NCI-H2196 (cell line): ENCODE measurements at regions not wholly inside any gene's neighbourhood (a gene's known extent, or its start where the extent isn't known, plus 50 kb on each side); places are given as distances from the start of the nearest gene placed in this dataset.

Experiments
- DNase-seq: peaks from one replicate; lab custom pipeline; 2025; ENCODE audit not compliant: unreplicated experiment; lab: John Stamatoyannopoulos, UW

DNA sequence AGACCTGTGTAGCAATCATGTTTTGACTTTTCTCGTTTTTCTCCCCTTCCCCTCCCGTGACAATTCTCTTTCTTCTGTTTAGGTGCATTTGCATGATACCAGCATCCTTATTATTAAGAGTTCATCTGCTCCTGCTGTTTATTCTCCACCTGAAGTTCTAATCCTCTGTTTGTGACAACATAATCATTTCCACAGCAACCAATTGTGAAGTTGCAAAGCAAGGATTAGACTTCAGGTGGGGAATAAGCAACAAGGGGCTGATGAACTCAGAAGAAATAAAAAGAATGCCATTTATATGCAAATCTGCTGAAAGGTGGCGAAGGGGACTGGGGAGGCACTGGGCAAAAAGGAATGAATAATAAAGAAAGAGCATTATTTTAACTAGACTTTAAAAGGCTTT is 124.8 kb upstream of the LINC00305 start:
- DNase-seq, result no peak

DNA sequence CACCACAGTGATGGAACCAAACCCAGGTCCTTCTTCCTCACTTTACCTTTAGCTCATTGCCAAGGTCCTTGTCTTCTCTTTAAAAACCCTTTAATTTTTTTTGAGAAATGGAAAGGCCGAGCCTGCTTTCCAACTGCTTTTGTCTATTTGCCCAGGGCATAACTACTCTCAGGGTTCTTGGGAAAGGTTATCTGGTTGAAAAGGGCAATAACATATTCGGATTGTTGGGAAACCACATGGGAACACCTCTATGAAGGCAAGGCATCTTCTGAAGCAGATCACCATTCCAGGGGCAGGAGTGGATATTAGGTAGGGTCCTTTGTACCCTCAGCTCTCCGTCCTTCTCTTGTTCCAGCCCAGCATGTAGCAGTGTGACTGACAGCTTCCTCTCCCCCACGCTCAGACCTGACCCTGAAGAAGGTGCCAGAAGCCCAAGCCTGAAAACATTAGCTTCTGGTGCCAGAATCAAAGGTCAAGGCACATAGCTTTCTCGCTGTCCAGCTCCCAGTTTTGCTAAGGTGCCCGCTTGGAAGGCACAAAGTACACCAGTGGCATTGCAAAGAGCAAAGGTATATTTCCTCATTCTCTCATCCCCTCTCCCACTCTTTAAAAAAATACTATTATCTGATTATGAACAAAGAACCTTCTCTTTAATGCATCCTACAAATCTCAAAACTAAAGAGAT is 123.2 kb upstream of the LINC00305 start:
- no peak for DNase-seq

DNA sequence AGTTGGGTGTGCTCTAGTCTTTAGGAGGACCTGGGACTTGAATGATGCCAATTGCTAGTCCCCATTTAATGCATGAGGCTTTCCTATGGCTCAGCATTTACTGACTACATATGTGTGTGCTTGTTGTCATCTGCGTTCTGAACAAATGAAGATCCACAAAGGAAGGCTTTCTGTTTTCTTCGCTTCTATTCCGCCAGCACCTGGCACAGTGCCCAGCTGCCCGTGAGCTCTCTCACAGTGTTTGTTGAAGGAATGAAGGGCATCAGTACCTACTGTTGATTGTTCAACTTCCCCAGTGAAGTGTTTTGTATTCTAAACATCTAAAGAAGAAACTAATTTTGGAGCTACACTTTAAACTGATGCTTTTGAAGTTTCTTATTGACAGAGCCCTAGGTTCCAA is 122.4 kb upstream of the LINC00305 start:
- DNase-seq, result no peak

DNA sequence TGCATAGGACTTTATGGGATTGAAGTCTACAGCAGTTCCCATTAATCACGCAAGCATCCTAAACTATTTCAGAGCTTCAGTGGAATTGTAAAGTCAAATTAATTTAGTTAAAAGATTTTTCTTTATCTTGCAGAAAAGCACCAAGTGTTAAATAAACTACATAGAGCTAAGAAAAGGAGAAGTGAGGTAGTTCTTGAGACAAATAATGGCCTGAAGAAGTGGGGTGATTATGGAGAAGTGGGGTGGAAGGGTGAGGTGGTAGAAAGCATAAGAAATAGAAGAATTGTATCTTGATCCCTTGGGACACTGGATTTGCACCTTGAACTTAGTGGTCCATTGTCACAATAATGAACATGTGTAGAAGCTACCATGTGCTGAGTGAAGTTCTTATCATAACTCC is 121.7 kb upstream of the LINC00305 start:
- no peak for DNase-seq

DNA sequence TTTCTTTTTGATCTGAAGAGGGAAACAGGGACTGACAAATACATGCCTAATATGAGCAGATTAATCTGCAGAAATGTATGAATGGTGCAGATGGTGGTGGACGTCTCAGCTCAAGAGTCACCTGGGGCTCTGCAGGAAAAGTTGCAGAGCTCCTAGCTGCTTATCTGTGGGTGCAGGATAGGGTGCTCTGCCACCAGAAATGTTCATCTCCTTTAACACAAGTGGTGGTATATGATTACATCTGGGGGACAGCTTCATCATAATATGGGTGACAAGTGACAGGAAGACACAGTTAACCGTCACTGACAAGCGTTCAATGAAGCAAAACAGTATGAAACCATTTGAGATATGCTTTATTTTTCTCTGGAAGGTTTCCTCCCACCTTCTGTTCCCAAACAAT is 121.2 kb upstream of the LINC00305 start:
- DNase-seq, result no peak

DNA sequence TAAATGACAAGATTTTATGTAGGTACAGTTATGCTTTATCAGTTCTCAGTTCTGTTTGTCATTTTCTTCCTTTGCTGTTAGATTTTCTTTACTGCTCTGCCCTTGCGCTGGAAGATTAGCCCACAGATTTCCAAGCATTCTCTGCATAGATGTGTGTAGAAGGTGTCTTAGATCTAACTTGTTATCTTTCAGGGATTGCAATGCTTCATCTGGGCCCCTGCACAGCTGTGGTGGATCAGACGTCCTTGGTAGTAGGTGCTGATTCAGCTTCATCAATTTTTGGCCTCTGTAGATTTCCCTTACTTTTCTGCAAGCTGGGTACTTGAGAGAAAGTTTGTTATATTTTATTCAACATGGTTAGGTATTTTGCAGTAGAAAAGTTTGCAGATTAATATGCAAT is 115.3 kb upstream of the LINC00305 start:
- no peak for DNase-seq

DNA sequence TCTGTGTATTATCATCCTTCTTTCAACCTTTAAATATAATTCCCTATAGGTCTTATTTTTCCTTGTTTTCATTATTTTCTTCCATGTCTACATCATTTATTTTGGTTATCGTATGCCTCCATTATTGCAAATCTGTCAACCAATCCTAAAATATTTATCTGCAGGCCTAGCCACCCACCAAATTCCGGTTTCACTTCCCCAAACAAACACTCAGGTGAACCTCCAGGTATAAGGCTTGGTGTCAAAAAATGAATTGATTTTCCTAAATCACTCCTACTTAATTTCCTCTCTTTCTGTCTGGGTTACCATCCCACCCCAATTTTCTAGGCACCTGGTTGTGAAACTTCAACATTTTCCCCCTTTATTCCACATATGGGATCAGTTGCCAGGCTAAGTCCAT is 111.9 kb upstream of the LINC00305 start:
- no peak for DNase-seq

DNA sequence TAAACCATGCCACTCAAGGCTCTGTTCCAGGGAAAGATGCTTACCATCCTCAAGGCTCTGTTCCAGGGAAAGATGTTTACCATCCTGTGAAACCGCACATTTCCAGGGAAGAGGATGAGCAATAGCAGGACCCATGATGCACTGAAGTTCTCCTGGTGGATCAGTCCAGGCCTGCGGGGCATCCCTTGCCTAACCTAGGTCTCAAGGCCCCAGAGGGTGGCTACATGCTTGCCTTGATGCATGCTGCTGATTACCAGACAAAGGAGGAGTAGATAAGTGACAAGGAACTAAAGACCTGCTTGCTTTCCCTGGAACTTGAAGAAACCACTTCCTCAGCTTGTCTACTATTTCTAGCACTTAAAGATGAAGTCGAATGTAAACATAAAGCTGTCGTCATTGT is 111.0 kb upstream of the LINC00305 start:
- no peak for DNase-seq

DNA sequence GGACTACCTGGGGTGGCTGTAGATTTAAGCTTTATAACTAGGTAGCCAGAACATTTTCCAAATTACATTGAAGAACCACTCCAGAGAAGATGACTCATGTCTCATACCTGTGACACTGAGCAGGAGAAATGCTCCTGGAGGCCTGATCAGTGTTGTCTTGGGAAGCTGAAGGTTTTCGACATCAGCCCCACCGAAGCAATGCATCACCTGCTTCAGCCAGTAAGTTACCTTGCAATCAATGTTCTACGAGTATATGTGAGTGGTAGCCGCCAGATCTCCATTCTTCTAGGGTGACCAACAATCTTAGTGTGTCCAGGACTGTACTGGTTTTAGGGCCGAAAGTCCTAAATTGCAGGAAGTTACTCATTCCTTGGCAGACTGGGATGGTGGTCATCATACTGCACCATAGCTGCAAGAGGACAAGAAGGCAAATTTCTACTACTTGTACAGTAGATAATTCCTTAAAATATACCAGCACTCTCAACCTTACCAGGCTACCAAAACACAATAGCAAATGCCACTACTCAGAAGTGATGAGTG is 109.3 kb upstream of the LINC00305 start:
- no peak for DNase-seq

DNA sequence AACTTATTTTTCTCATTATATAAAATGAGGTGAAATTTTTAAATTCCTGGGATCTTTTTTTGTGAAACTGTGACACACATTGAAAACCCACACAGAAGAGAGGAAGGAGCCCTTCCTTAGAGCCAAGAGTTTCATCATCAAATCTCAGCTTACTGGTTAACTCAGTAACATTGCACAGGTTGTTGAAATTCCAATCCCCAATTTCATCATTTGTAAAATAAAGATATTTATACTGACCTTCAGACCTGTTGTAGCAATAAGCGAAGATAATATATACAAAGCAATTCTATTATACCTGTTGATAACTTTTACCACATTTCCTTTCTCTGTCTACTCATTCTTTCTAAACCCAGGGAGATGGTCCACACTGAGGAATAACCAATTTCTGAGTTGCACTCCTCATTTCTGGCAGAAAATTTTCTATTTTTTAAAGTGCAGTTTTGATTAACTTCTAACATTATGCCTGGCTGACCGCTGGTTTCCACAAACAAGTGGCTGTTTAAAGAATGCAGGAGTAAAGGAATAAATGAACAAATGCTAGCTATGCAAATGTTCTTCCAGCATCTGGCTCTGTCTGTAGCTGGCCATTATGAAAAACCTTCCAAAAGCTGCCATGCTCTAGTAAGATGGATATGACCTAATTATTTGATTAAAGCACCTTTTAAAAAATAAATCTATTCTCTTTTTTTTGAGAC is 105.7 kb upstream of the LINC00305 start:
- no peak for DNase-seq

DNA sequence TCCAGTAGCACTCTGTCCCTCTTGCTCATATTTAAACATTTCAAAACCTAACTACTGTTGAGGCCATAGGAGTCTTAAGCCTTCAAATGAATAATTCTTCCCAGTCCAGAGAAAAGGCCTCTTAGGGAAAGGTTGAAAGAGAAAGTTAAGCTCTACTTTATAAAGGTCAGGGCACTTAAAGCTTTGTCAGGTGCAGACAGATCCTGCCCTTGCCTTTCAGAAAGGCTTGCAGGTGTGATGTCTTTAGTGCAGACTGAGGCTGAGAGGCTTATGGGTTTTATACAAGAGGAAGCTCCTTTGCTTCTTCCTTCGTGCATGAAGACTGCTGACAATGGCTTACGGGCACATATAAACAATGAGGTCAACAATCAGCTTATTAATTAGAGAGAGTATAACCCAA is 105.0 kb upstream of the LINC00305 start:
- no peak for DNase-seq

DNA sequence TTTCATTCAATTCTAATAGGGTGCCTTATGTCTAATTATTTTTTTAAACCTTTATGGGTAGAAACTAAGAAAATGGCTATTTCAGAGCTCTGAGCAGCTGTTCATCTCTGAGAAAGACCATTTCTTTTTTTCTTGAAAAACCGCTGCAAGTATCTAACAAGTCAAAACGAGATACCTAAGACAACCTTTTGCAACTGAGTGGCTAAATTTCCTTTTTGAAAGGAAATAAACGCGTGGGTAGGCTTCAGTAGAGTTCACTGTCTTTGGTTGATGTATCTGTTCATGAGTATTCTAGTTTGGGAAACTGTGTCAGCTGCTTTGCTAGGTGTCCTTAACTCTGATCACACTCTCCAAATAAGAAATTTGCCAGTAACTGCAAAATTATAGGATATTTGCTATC is 104.3 kb upstream of the LINC00305 start:
- DNase-seq, result no peak

DNA sequence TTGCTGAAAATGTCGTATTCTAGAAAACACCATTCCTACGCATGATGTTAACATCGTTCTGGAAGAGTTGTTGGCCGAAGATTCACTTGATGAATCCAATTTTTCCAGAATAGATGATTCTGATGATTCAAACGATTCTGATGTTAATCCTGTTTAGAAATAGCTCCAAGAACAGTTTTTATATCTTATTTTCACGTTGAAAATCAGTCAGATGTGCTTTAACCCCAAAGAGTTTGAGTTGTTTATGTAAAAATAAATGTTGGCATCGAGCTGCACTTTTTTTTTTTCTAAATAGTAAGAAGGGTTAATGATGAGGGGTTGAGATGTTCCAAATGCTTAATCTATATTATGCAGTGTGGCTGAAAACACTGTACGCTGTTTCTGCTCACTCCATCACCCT is 99.9 kb upstream of the LINC00305 start:
- no peak for DNase-seq

DNA sequence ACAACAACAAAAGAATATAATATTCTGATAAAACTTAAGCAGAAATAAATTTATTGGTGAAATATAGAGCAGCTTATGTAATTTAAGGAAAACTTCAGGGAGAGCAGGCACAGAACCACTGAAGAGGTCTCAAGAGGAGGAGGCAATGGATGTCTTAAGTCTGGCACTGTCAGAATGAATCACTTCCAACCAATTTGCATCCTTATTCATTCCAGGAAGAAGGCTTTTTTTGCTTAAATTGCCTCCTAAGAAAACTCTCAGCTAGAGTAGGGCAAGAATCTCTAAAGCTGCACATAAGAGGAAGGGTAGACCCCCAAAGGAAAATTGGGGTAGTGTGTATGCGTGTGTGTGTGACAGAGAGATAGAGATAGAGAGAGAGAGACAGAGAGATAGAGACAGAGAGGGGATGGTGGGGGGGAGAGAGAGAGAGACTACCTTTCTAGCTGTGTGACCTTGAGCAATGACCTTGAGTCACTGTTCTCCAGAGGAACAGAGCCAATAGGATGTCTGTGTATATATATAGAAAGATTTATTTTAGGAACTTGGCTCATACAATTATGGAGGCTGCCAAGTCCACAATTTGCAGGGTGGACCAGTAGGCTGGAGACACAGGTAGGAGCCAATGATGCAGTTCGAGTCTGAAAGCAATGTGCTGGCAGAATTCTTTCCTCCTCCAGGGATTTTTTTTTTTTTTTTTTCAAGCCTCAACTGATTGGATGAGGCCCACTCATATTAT is 96.4 kb upstream of the LINC00305 start:
- DNase-seq, result no peak

DNA sequence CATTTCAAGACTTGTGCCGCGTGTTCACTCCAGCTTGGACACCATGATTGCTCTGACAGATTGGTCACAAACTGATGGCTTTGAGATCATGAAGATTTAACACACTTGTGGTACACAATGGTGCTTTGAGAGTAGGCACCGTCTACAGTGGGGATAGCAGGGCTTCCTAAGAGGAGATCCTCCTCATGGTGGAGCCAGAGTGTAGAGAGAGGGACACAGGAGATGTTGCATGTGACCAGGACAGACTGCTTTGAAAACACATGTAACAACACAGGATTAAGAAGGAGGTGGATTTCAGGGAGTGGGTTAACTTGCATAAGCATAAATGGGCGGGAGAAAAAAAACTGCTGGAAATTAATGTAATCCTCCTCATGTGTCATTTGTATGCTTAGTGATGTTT is 95.7 kb upstream of the LINC00305 start:
- DNase-seq, result no peak

DNA sequence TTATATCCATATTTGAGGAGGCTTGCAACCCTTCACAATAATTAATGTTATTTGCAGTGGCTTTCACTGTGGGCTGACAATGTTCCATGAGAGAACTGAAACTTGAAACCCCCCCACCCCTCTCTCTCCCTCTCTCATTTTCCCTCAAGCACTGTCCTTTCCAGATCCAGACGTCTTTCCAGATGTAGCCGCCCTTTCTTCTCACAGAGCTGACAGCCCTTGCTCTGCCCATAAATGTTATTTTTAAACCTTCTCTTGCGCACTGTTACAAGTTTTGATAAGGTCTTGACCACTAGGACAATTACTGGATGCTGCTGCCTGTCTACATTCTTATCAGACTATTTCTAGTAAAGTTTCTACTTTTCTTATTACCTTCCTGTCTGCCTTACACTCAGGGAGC is 91.4 kb upstream of the LINC00305 start:
- DNase-seq, result no peak

DNA sequence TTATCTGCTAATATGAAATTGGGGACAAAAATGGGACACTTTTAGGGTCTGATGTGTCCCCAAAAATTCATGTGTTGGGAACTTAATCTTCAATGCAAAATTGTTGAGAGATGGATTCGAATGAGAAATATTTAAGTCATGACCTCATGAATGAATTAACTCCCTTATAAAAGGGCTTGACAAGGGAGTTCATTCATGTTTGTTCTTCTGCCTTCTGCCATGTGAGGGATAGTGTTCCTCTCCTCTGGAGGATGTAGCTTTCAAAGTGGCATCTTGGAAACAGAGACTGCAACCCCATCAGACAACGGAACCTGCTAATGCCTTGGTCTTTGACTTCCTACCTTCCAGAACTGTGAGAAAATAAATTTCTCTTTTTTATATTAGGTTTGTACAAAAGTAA is 89.2 kb upstream of the LINC00305 start:
- no peak for DNase-seq

DNA sequence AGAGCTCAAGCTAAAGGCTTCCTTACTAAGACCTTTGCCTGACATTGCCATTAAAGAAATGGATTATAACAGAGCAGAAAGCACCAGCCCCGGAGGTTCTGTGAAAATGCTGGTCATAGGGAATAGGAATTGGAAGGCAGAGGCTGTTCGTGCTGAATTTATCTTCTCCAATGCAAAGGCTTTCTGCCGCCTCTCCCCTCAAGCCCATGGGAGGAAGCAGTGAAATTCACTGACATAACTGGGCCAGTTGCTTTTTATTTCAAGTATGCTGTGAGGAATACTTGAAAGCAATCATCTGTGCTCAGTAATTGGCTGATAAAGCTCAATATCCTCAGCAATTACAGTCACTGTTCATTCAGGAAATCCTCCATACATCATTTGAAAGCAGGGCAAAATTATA is 85.4 kb upstream of the LINC00305 start:
- DNase-seq, result no peak

DNA sequence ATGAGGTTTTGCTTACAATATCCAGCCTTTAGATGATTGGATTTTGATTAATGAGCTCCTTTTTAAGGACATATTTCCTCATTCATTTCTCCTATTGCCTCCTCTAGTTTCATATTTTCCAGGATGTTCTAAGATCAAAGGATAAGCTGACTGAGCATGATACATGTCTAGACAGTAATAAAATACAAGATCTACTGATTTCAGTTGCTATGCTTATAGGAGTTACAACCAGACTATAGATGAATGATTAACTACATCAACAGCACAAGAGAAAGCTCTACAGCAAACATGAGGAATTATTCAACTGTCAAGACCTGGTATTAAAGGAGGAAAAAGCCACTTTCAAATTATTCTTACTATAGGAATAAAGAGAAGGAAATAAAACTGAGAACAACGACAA is 85.0 kb upstream of the LINC00305 start:
- no peak for DNase-seq

DNA sequence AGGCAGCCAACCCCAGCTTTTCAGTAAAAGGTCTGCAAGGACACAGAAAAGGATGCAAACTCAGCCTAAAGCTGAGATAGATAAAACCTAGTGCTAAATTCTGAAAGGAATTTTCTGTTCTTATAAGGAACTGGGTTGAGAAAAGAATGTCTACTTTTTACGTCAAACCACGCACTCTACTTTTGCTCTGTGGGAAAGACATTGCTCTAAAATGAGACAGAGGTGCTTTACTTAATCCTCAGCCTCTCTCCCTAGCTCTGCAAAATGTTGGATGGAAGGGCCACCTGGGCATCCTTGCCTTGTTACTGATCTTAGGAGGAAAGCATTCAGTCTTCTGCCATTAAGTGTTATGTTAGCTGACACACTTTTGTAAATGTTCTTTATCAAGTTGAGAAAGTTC is 72.1 kb upstream of the LINC00305 start:
- no peak for DNase-seq

DNA sequence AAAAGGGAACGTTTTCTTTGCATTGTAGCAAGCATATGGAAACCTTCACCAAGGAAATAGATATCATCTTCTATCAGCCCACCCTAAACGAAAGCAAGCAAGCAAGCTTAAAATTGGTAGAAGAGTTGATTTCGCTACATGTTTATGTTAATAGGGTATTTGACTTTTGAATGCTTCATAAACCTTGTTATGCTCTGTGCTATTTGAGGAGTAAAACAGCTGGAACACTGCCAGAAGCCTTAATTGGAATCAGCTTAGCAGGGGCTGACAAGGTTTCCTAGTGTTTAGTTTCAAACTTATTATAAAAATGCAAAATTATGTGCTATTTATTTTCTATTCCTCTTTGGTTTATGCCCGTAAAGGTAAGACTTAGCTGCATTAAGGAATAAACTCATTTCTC is 70.6 kb upstream of the LINC00305 start:
- no peak for DNase-seq

DNA sequence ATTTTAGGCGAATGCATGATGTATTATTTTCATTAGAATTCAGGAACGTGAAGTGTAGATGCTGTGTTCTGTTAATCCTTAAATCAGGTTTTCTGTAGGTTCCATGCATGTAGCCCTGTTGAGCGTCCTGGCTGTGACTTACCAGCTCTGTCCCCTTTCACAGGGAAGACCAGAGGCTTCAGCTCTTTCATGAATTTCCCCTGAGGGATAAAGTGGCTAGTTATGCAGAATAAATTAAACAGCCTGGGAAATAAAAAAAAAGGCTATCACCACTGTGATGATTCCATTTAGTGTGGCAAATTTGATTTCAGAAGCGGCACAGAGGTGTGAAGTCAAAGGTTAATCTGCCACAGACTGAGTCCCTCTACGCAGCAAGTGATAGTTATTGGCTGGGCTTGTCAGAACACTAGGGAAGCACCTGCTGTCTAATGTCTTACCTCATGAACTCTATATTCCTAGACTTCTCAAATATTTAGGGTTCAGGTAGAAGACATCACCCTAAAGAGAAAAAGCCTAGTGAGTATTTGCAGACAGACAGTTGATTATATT is 61.6 kb upstream of the LINC00305 start:
- DNase-seq, result no peak
